HEK293 (cell line): ENCODE measurements at regions not wholly inside any gene's neighbourhood (a gene's known extent, or its start where the extent isn't known, plus 50 kb on each side); places are given as distances from the start of the nearest gene placed in this dataset.

Experiments used
- CTCF ChIA-PET: fragments of 350-600 bp; formaldehyde crosslinking; extraction: SDS; loops from one replicate; lab custom pipeline; 2021; ENCODE audit warnings: antibody characterized with exemption; lab: Yijun Ruan, JAX
- POLR2A ChIA-PET: fragments of 300-600 bp; formaldehyde crosslinking; extraction: SDS; loops from one replicate; lab custom pipeline; 2020; ENCODE audit warnings: antibody characterized with exemption, inconsistent platforms; lab: Yijun Ruan, JAX
- H3K27ac ChIP-seq: fragments of 200-500 bp; sonication (Bioruptor generic); 2 replicates; pipeline ENCODE4 v1.5.1; 2014; ENCODE audit warnings: low read depth, low read length, control low read depth, inconsistent platforms; ENCODE audit errors: extremely low read depth
- H3K36me3 ChIP-seq, 2 experiments: fragments of 200-500 bp in 1 of 2; sonication (Bioruptor generic) in 1 of 2; 1 replicate in 1 of 2; 2 replicates in 1 of 2; pipeline ENCODE4 v1.5.1; 2014 to 2017; ENCODE audit warnings: inconsistent platforms in 2 of 2, low read length in 2 of 2; ENCODE audit not compliant: control insufficient read depth in 2 of 2, insufficient read depth in 1 of 2
- H3K4me1 ChIP-seq: fragments of 200-500 bp; sonication (Bioruptor generic); 2 replicates; pipeline ENCODE4 v1.5.1; 2014; ENCODE audit warnings: mild to moderate bottlenecking, low read length, inconsistent platforms; ENCODE audit not compliant: control insufficient read depth, insufficient read depth
- H3K4me3 ChIP-seq: 2 replicates; pipeline ENCODE4 v1.5.1; 2011; ENCODE audit warnings: low read depth, mild to moderate bottlenecking, control low read depth, low read length, moderate library complexity
- H3K9me3 ChIP-seq: fragments of 200-500 bp; sonication (Bioruptor generic); 2 replicates; pipeline ENCODE4 v1.5.1; 2014; ENCODE audit warnings: low read depth, low read length, inconsistent platforms; ENCODE audit not compliant: control insufficient read depth, insufficient read depth
- MEIS1 ChIP-seq: sonication (generic); formaldehyde crosslinking; IDR thresholded peaks from 2 replicates; pipeline ENCODE4 v1.8.1; 2022; ENCODE audit warnings: missing genetic modification reagents, mild to moderate bottlenecking, borderline replicate concordance
- PBX3 ChIP-seq: sonication (generic); formaldehyde crosslinking; IDR thresholded peaks from 2 replicates; pipeline ENCODE4 v1.8.1; 2022; ENCODE audit warnings: mild to moderate bottlenecking, moderate library complexity, missing genetic modification reagents
- REST ChIP-seq: fragments of 450-650 bp; formaldehyde crosslinking; IDR thresholded peaks from 2 replicates; pipeline ENCODE4 v1.5.1; 2016; ENCODE audit warnings: missing biosample characterization, missing genetic modification characterization
- ZBTB26 ChIP-seq: fragments of 450-650 bp; formaldehyde crosslinking; optimal IDR thresholded peaks from 2 replicates; pipeline ENCODE3; 2016; ENCODE audit warnings: missing biosample characterization, mild to moderate bottlenecking, missing genetic modification characterization
- ZNF398 ChIP-seq: fragments of 450-650 bp; formaldehyde crosslinking; IDR thresholded peaks from 2 replicates; pipeline ENCODE4 v1.5.1; 2017; ENCODE audit warnings: missing biosample characterization, missing genetic modification characterization
- ZNF433 ChIP-seq: fragments of 450-650 bp; formaldehyde crosslinking; IDR thresholded peaks from 2 replicates; pipeline ENCODE4 v1.5.1; 2016; ENCODE audit warnings: missing biosample characterization, missing genetic modification characterization, low read depth
- ZNF645 ChIP-seq: fragments of 450-650 bp; formaldehyde crosslinking; IDR thresholded peaks from 2 replicates; pipeline ENCODE4; 2016; ENCODE audit warnings: missing biosample characterization, missing genetic modification characterization
- TF ChIP-seq, protein P1 (sequence below): fragments of 450-650 bp; formaldehyde crosslinking; conservative IDR thresholded peaks from 2 replicates; pipeline ENCODE4 v1.5.1; 2016; ENCODE audit warnings: low read depth, missing biosample characterization, missing genetic modification characterization

GRCh38 chr7:13105209-13105608, 417.8 kb downstream of the ARL4A start (continued):
- TF ChIP-seq ZNF645 (tag by site-specific recombination) (no peak), ZBTB26 (tag by site-specific recombination) (no peak)

GRCh38 chr7:13106513-13106912, 419.1 kb downstream of the ARL4A start:
- TF ChIP-seq PBX3 = no peak
- no peak for TF ChIP-seq ZNF433 (tag by site-specific recombination)
- TF ChIP-seq ZNF398 (tag by site-specific recombination) = no peak
- no peak for TF ChIP-seq MEIS1
- TF ChIP-seq, protein P1, sequence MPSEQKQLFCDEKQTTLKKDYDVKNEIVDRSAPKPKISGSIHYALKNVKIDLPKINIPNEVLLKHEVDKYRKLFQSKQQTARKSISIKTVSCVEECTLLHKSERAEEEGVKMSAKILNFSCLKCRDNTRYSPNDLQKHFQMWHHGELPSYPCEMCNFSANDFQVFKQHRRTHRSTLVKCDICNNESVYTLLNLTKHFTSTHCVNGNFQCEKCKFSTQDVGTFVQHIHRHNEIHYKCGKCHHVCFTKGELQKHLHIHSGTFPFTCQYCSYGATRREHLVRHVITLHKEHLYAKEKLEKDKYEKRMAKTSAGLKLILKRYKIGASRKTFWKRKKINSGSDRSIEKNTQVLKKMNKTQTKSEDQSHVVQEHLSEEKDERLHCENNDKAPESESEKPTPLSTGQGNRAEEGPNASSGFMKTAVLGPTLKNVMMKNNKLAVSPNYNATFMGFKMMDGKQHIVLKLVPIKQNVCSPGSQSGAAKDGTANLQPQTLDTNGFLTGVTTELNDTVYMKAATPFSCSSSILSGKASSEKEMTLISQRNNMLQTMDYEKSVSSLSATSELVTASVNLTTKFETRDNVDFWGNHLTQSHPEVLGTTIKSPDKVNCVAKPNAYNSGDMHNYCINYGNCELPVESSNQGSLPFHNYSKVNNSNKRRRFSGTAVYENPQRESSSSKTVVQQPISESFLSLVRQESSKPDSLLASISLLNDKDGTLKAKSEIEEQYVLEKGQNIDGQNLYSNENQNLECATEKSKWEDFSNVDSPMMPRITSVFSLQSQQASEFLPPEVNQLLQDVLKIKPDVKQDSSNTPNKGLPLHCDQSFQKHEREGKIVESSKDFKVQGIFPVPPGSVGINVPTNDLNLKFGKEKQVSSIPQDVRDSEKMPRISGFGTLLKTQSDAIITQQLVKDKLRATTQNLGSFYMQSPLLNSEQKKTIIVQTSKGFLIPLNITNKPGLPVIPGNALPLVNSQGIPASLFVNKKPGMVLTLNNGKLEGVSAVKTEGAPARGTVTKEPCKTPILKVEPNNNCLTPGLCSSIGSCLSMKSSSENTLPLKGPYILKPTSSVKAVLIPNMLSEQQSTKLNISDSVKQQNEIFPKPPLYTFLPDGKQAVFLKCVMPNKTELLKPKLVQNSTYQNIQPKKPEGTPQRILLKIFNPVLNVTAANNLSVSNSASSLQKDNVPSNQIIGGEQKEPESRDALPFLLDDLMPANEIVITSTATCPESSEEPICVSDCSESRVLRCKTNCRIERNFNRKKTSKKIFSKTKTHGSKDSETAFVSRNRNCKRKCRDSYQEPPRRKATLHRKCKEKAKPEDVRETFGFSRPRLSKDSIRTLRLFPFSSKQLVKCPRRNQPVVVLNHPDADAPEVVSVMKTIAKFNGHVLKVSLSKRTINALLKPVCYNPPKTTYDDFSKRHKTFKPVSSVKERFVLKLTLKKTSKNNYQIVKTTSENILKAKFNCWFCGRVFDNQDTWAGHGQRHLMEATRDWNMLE (tag by site-specific recombination) = no peak
- no peak for TF ChIP-seq REST
- TF ChIP-seq, all 188 proteins: peak for 0
- CTCF ChIA-PET = interaction anchor here (1.0 to 2.0 kb wide), 2 partner anchors 9 kb away, joined by 3 to 4 read pairs; no protein-coding TSS in a partner anchor
- H3K4me3 ChIP-seq = no peak overlapping the region
- no peaks in the 10 kb centered on the region for H3K9me3 ChIP-seq
- POLR2A ChIA-PET = no interaction called here
- no peaks in the 10 kb centered on the region for H3K36me3 ChIP-seq
- no peak overlapping the region for H3K27ac ChIP-seq
- H3K4me1 ChIP-seq = no peaks in the 10 kb centered on the region
